Endodermal cell (in vitro differentiated cells): ENCODE measurements at regions not wholly inside any gene's neighbourhood (a gene's known extent, or its start where the extent isn't known, plus 50 kb on each side); places are given as distances from the start of the nearest gene placed in this dataset.

ENCODE experiments used
- DNase-seq: peaks from one replicate; pipeline ENCODE4 v3.0.0-alpha.2; 2017
- H3K27ac ChIP-seq: 2 replicates; pipeline ENCODE4 v1.5.1; 2013; ENCODE audit warnings: mild to moderate bottlenecking, low read depth, low read length, moderate library complexity
- H3K27me3 ChIP-seq: 2 replicates; pipeline ENCODE4 v1.6.1; 2013; ENCODE audit warnings: mild to moderate bottlenecking, low read length, moderate library complexity; ENCODE audit not compliant: insufficient read depth, control insufficient read depth, poor library complexity, severe bottlenecking
- H3K36me3 ChIP-seq: 2 replicates; pipeline ENCODE4 v1.7.0; 2013; ENCODE audit warnings: mild to moderate bottlenecking, low read length, moderate library complexity; ENCODE audit not compliant: control insufficient read depth, insufficient read depth
- H3K4me1 ChIP-seq: one replicate; pipeline ENCODE4 v1.7.0; 2013; ENCODE audit warnings: low read length; ENCODE audit not compliant: control insufficient read depth, insufficient read depth
- H3K4me3 ChIP-seq: 2 replicates; pipeline ENCODE4 v1.5.1; 2013; ENCODE audit warnings: mild to moderate bottlenecking, low read length, moderate library complexity
- H3K9ac ChIP-seq: 2 replicates; pipeline ENCODE4 v1.6.1; 2013; ENCODE audit warnings: mild to moderate bottlenecking, low read length, moderate library complexity; ENCODE audit not compliant: poor library complexity, severe bottlenecking; ENCODE audit errors: extremely low read depth
- H3K9me3 ChIP-seq: 2 replicates; pipeline ENCODE4 v1.6.1; 2013; ENCODE audit warnings: mild to moderate bottlenecking, low read length, moderate library complexity; ENCODE audit not compliant: control insufficient read depth
- H3K27ac Mint-ChIP-seq: 2 replicates; pipeline ENCODE4 v1.8.0; 2020; ENCODE audit warnings: mixed read lengths
- H3K27me3 Mint-ChIP-seq: 2 replicates; pipeline ENCODE4 v1.8.0; 2021; ENCODE audit warnings: mild to moderate bottlenecking, mixed read lengths; ENCODE audit not compliant: insufficient read depth
- H3K36me3 Mint-ChIP-seq: 2 replicates; pipeline ENCODE4 v1.8.0; 2020; ENCODE audit warnings: low read depth, mixed read lengths
- H3K4me1 Mint-ChIP-seq: 2 replicates; pipeline ENCODE4 v1.8.0; 2020; ENCODE audit warnings: mixed read lengths
- H3K4me3 Mint-ChIP-seq: 2 replicates; pipeline ENCODE4 v1.8.0; 2020; ENCODE audit warnings: mild to moderate bottlenecking, moderate library complexity, mixed read lengths
- H3K9me3 Mint-ChIP-seq: 2 replicates; pipeline ENCODE4 v1.8.0; 2020; ENCODE audit warnings: mild to moderate bottlenecking, mixed read lengths
- WGBS, 2 experiments: methylation state at CpG; one replicate each; pipeline versions ENCODE4 v1.1.5 to v1.1.7; 2013; ENCODE audit warnings: missing lambda C conversion rate in 2 of 2, mixed read lengths in 1 of 2; ENCODE audit not compliant: insufficient coverage in 1 of 2, insufficient read length in 1 of 2; 5-methylcytosine and 5-hydroxymethylcytosine counted together
- TF ChIP-seq, protein P1 (sequence below): fragments of 200-600 bp; sonication (generic); conservative IDR thresholded peaks from 2 replicates; pipeline ENCODE4 v1.5.0; 2021; ENCODE audit warnings: antibody characterized with exemption, mild to moderate bottlenecking

- no peaks in the 10 kb centered on the region for H3K4me1 Mint-ChIP-seq
- WGBS, 2 experiments, result 79 to 82% methylated on average over 2 to 3 of the region's 3 CpGs
- peaks cover 3% of the 10 kb centered on the region for H3K9me3 Mint-ChIP-seq
- Histone ChIP-seq H3K36me3 (no peaks in the 10 kb centered on the region), H3K4me1 (no peaks in the 10 kb centered on the region), H3K27ac (no peak overlapping the region), H3K9ac (no peak overlapping the region), H3K27me3 (no peaks in the 10 kb centered on the region), H3K9me3 (no peaks in the 10 kb centered on the region), H3K4me3 (no peak overlapping the region)
- H3K36me3 Mint-ChIP-seq, result no peaks in the 10 kb centered on the region
- TF ChIP-seq, protein P1, sequence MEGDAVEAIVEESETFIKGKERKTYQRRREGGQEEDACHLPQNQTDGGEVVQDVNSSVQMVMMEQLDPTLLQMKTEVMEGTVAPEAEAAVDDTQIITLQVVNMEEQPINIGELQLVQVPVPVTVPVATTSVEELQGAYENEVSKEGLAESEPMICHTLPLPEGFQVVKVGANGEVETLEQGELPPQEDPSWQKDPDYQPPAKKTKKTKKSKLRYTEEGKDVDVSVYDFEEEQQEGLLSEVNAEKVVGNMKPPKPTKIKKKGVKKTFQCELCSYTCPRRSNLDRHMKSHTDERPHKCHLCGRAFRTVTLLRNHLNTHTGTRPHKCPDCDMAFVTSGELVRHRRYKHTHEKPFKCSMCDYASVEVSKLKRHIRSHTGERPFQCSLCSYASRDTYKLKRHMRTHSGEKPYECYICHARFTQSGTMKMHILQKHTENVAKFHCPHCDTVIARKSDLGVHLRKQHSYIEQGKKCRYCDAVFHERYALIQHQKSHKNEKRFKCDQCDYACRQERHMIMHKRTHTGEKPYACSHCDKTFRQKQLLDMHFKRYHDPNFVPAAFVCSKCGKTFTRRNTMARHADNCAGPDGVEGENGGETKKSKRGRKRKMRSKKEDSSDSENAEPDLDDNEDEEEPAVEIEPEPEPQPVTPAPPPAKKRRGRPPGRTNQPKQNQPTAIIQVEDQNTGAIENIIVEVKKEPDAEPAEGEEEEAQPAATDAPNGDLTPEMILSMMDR, result no peak
- no peak overlapping the region for H3K27ac Mint-ChIP-seq
- no peak overlapping the region for H3K4me3 Mint-ChIP-seq
- H3K27me3 Mint-ChIP-seq, result no peaks in the 10 kb centered on the region
- no peak for DNase-seq
Observed at GRCh38 chr10:128360783-128361182, 234.6 kb upstream of the MKI67 start.

DNA sequence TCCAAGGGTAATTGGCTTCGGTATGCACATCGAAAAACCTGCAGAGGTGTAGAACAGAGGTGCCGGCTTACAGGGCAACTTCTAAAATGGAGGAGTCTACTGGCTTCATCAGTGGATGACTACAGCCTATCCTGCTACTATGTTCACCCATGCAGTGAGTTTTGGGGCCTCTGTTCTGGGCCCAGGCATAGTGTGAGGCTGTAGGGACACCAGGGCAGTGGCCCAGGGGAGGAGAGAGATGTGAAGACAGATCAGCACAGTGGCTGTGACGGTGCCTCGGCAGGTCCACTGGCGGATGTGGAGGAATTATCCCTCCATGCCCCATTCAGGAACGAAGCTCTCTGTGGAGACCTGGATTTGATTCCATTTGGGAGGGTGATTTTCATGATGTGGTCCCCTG, 235.3 kb upstream of the MKI67 start:
- Histone ChIP-seq H3K9me3 (no peaks in the 10 kb centered on the region), H3K4me3 (no peak overlapping the region), H3K27me3 (no peaks in the 10 kb centered on the region), H3K27ac (no peak overlapping the region), H3K36me3 (no peaks in the 10 kb centered on the region), H3K4me1 (no peaks in the 10 kb centered on the region), H3K9ac (no peak overlapping the region)
- H3K9me3 Mint-ChIP-seq, result peaks cover 3% of the 10 kb centered on the region
- no peak overlapping the region for H3K4me3 Mint-ChIP-seq
- WGBS, 2 experiments, result 95% methylated on average over 5 of the region's 7 CpGs; no CpG with 5 or more reads in 1 of the 2 experiments
- H3K27ac Mint-ChIP-seq, result no peak overlapping the region
- DNase-seq, result no peak
- no peaks in the 10 kb centered on the region for H3K36me3 Mint-ChIP-seq
- TF ChIP-seq, protein P1, result no peak
- no peaks in the 10 kb centered on the region for H3K27me3 Mint-ChIP-seq
- no peaks in the 10 kb centered on the region for H3K4me1 Mint-ChIP-seq

DNA sequence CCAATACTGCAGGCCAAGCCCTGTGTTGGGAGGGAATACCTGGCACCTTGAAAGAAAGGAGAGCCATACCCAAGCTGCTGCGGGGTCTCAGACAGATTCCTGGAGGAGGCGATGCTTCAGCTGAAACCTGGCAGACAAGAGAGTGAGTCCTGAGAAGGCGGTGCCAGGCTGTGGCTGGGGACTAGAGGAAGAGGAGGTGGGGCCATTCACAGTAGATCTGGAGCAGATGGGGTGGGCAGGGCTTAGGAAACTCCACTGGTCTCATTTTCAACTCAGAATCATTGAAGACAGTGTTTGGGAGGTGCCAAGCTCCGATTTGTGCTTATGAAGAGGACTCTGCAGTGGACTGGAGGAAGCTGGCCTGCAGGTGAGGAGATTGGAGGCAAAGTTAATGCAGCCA, 236.3 kb upstream of the MKI67 start:
- H3K27me3 Mint-ChIP-seq, result no peaks in the 10 kb centered on the region
- no peak overlapping the region for H3K27ac Mint-ChIP-seq
- Histone ChIP-seq H3K27me3 (no peaks in the 10 kb centered on the region), H3K9me3 (no peaks in the 10 kb centered on the region), H3K4me3 (no peak overlapping the region), H3K9ac (no peak overlapping the region), H3K27ac (no peak overlapping the region), H3K36me3 (no peaks in the 10 kb centered on the region), H3K4me1 (no peaks in the 10 kb centered on the region)
- H3K36me3 Mint-ChIP-seq, result no peaks in the 10 kb centered on the region
- no peak for DNase-seq
- WGBS, 2 experiments, result 79% methylated on average over 4 of the region's 4 CpGs; no CpG with 5 or more reads in 1 of the 2 experiments
- TF ChIP-seq, protein P1, result no peak
- no peaks in the 10 kb centered on the region for H3K4me1 Mint-ChIP-seq
- no peak overlapping the region for H3K4me3 Mint-ChIP-seq
- H3K9me3 Mint-ChIP-seq, result peaks cover 3% of the 10 kb centered on the region
